PC-3 (cell line): ENCODE measurements at regions not wholly inside any gene's neighbourhood (a gene's known extent, or its start where the extent isn't known, plus 50 kb on each side); places are given as distances from the start of the nearest gene placed in this dataset.

ENCODE experiments used
- ATAC-seq: fragments of 200-7000 bp; cut with Tn5 transposase; 2 replicates; pipeline ENCODE4 v1.9.1; 2020; ENCODE audit warnings: mild to moderate bottlenecking, moderate library complexity
- BruUV-seq: library from RNA; stranded (reverse); fragments of 400-500 nt; replicated peaks from 2 replicates; lab custom pipeline; 2021; lab: Mats Ljungman, UMichigan
- CTCF ChIA-PET: fragments of 300-600 bp; sonication (Branson Sonifier 250); formaldehyde crosslinking; loops from one replicate; lab custom pipeline; 2022; ENCODE audit warnings: antibody characterized with exemption; lab: Charles Lee
- POLR2A ChIA-PET: fragments of 300-600 bp; sonication (Branson Sonifier 250); formaldehyde crosslinking; loops from one replicate; lab custom pipeline; 2022; ENCODE audit warnings: antibody characterized with exemption; ENCODE audit not compliant: unreplicated experiment; lab: Charles Lee
- DNase-seq: peaks from one replicate; pipeline ENCODE4 v3.0.0-alpha.2; 2015
- H2AFZ ChIP-seq: fragments of 300-600 bp; sonication (generic); 2 replicates; pipeline ENCODE4 v1.6.0; 2016; ENCODE audit warnings: antibody characterized with exemption, low read length
- H3F3A ChIP-seq: fragments of 300-600 bp; sonication (generic); one replicate; pipeline ENCODE4 v1.6.0; 2017; ENCODE audit warnings: antibody characterized with exemption, low read length, control low read depth, mild to moderate bottlenecking; ENCODE audit not compliant: unreplicated experiment
- H3K27ac ChIP-seq: fragments of 300-600 bp; sonication (generic); 2 replicates; pipeline ENCODE4 v1.5.1; 2016; ENCODE audit warnings: mild to moderate bottlenecking, low read length
- H3K27me3 ChIP-seq: fragments of 300-600 bp; sonication (generic); 2 replicates; pipeline ENCODE4 v1.6.1; 2016; ENCODE audit warnings: low read length, mixed read lengths
- H3K36me3 ChIP-seq: fragments of 300-600 bp; sonication (generic); 2 replicates; pipeline ENCODE4 v1.6.1; 2016; ENCODE audit warnings: low read depth, mixed run types, low read length, mixed read lengths
- H3K4me1 ChIP-seq: fragments of 300-600 bp; sonication (generic); 2 replicates; pipeline ENCODE4 v1.5.1; 2016; ENCODE audit warnings: low read length; ENCODE audit not compliant: insufficient read depth
- H3K4me2 ChIP-seq: fragments of 300-600 bp; sonication (generic); 2 replicates; pipeline ENCODE4 v1.6.0; 2016; ENCODE audit warnings: low read length
- H3K4me3 ChIP-seq: fragments of 300-600 bp; sonication (generic); 2 replicates; pipeline ENCODE4 v1.5.1; 2016; ENCODE audit warnings: mild to moderate bottlenecking, low read length, mixed read lengths
- H3K79me2 ChIP-seq: fragments of 300-600 bp; sonication (generic); 2 replicates; pipeline ENCODE4 v1.6.1; 2017; ENCODE audit warnings: low read length, mixed read lengths
- H3K9ac ChIP-seq: fragments of 300-600 bp; sonication (generic); 2 replicates; pipeline ENCODE4 v1.6.0; 2016; ENCODE audit warnings: mild to moderate bottlenecking, low read length
- H3K9me2 ChIP-seq: fragments of 300-600 bp; sonication (generic); replicated peaks from 2 replicates; pipeline ENCODE4 v1.6.1; 2016; ENCODE audit warnings: mixed run types, low read length, mixed read lengths
- H3K9me3 ChIP-seq: fragments of 300-600 bp; sonication (generic); 2 replicates; pipeline ENCODE4 v1.6.1; 2016; ENCODE audit warnings: low read length, mixed read lengths
- H4K20me1 ChIP-seq: fragments of 300-600 bp; sonication (generic); 2 replicates; pipeline ENCODE4 v1.6.1; 2016; ENCODE audit warnings: low read length, mixed read lengths
- CTCF ChIP-seq: fragments of 300-600 bp; sonication (generic); conservative IDR thresholded peaks from 2 replicates; pipeline ENCODE4 v1.5.1; 2017; ENCODE audit warnings: antibody characterized with exemption, low read depth, mild to moderate bottlenecking, low read length
- EZH2 ChIP-seq: fragments of 300-600 bp; sonication (generic); IDR thresholded peaks from one replicate; pipeline ENCODE4 v1.6.1; 2017; ENCODE audit warnings: antibody characterized with exemption, mild to moderate bottlenecking, low read length; ENCODE audit not compliant: unreplicated experiment
- EZH2phosphoT487 ChIP-seq: fragments of 300-600 bp; sonication (generic); IDR thresholded peaks from 2 replicates; pipeline ENCODE4 v1.6.1; 2018; ENCODE audit warnings: mild to moderate bottlenecking, antibody characterized with exemption, low read length, borderline replicate concordance
- intact Hi-C: fragments of 100-400 bp; cut with micrococcal nuclease; formaldehyde crosslinking; loops from 2 replicates; pipeline ENCODE4 v1.9.0; 2023

- H3K9me3 ChIP-seq, result no peaks in the 10 kb centered on the region
- no peaks in the 10 kb centered on the region for H3K9me2 ChIP-seq
- H3K4me1 ChIP-seq, result peaks cover 21% of the 10 kb centered on the region
- H3K27ac ChIP-seq, result no peak overlapping the region
- no peaks in the 10 kb centered on the region for H3K79me2 ChIP-seq
- ATAC-seq, result no peak
- POLR2A ChIA-PET, result interaction anchor here (0.6 kb wide), 1 partner anchor 1928 kb away, joined by 6 read pairs; no protein-coding TSS in a partner anchor
- H3F3A ChIP-seq, result peaks cover 4% of the 10 kb centered on the region
- H3K9ac ChIP-seq, result no peak overlapping the region
- intact Hi-C loops, result no loop called here
- H3K4me3 ChIP-seq, result no peak overlapping the region
- H2AFZ ChIP-seq, result no peak overlapping the region
- H3K36me3 ChIP-seq, result no peaks in the 10 kb centered on the region
- no TSS peak for BruUV-seq
- H3K27me3 ChIP-seq, result no peaks in the 10 kb centered on the region
- CTCF ChIA-PET, result no interaction called here
- no peaks in the 10 kb centered on the region for H4K20me1 ChIP-seq
- DNase-seq, result no peak
- no peak overlapping the region for H3K4me2 ChIP-seq
- TF ChIP-seq EZH2 (no peak), EZH2phosphoT487 (no peak), CTCF (no peak)
These were observed 78.6 kb upstream of the HPCAL1 start for GRCh38 chr2:10223932-10224720.

- Histone ChIP-seq H3K4me1 (peaks cover 21% of the 10 kb centered on the region), H3K9ac (no peak overlapping the region), H3K4me3 (no peak overlapping the region), H4K20me1 (no peaks in the 10 kb centered on the region), H3K4me2 (no peak overlapping the region), H3K36me3 (no peaks in the 10 kb centered on the region), H3K9me3 (no peaks in the 10 kb centered on the region), H3K27ac (no peak overlapping the region), H3K27me3 (no peaks in the 10 kb centered on the region), H3K79me2 (no peaks in the 10 kb centered on the region), H2AFZ (no peak overlapping the region), H3K9me2 (no peaks in the 10 kb centered on the region), H3F3A (peaks cover 4% of the 10 kb centered on the region)
- ChIA-PET CTCF (no interaction called here), POLR2A (no interaction called here)
- ATAC-seq (no peak), DNase-seq (no peak)
- no TSS peak for BruUV-seq
- TF ChIP-seq EZH2phosphoT487, result no peak
- no peak for TF ChIP-seq CTCF
- TF ChIP-seq EZH2, result no peak
- intact Hi-C loops, result no loop called here
These were observed 78.0 kb upstream of the HPCAL1 start for GRCh38 chr2:10224734-10225133.

GRCh38 chr2:10225291-10226037 lies 77.2 kb upstream of the HPCAL1 start:
- no peaks in the 10 kb centered on the region for H3K79me2 ChIP-seq
- intact Hi-C loops, result no loop called here
- no peaks in the 10 kb centered on the region for H3K27me3 ChIP-seq
- H3K9me2 ChIP-seq, result no peaks in the 10 kb centered on the region
- no peak overlapping the region for H3K4me3 ChIP-seq
- no peak overlapping the region for H3K27ac ChIP-seq
- H3K9ac ChIP-seq, result no peak overlapping the region
- DNase-seq (no peak), ATAC-seq (no peak)
- no peak overlapping the region for H3K4me2 ChIP-seq
- no peaks in the 10 kb centered on the region for H3K9me3 ChIP-seq
- ChIA-PET CTCF (no interaction called here), POLR2A (no interaction called here)
- no TSS peak for BruUV-seq
- no peaks in the 10 kb centered on the region for H4K20me1 ChIP-seq
- H3K4me1 ChIP-seq, result peaks cover 14% of the 10 kb centered on the region
- no peaks in the 10 kb centered on the region for H3K36me3 ChIP-seq
- peaks cover 4% of the 10 kb centered on the region for H3F3A ChIP-seq
- H2AFZ ChIP-seq, result no peak overlapping the region
- TF ChIP-seq CTCF, result no peak
- TF ChIP-seq EZH2phosphoT487, result no peak
- TF ChIP-seq EZH2, result no peak
